H9 (cell line): ENCODE measurements at regions not wholly inside any gene's neighbourhood (a gene's known extent, or its start where the extent isn't known, plus 50 kb on each side); places are given as distances from the start of the nearest gene placed in this dataset.

Source experiments
- DNase-seq: peaks from one replicate; pipeline ENCODE4 v3.0.0-alpha.2; 2017
- H2AFZ ChIP-seq: one replicate; pipeline ENCODE4 v1.6.1; 2013; ENCODE audit warnings: mild to moderate bottlenecking, low read length, control low read depth, moderate library complexity
- H2AK5ac ChIP-seq: 2 replicates; pipeline ENCODE4 v1.6.1; 2013; ENCODE audit warnings: low read length, control low read depth, mixed read lengths; ENCODE audit not compliant: insufficient read length
- H2BK120ac ChIP-seq: one replicate; pipeline ENCODE4 v1.6.1; 2013; ENCODE audit warnings: low read depth, mild to moderate bottlenecking, low read length, control low read depth, inconsistent platforms; ENCODE audit not compliant: poor library complexity, severe bottlenecking
- H2BK12ac ChIP-seq: 2 replicates; pipeline ENCODE4 v1.6.1; 2013; ENCODE audit warnings: low read length, control low read depth, mixed read lengths, low read depth; ENCODE audit not compliant: insufficient read length
- H2BK15ac ChIP-seq: 2 replicates; pipeline ENCODE4 v1.6.1; 2013; ENCODE audit warnings: low read depth, low read length, control low read depth
- H2BK20ac ChIP-seq: one replicate; pipeline ENCODE4 v1.6.1; 2013; ENCODE audit warnings: low read depth, mild to moderate bottlenecking, low read length, control low read depth, inconsistent platforms; ENCODE audit not compliant: poor library complexity, severe bottlenecking
- H2BK5ac ChIP-seq: 2 replicates; pipeline ENCODE4 v1.6.1; 2013; ENCODE audit warnings: low read length, control low read depth, mixed read lengths; ENCODE audit not compliant: insufficient read length
- H3K14ac ChIP-seq: 2 replicates; pipeline ENCODE4 v1.6.1; 2013; ENCODE audit warnings: low read length, control low read depth; ENCODE audit not compliant: insufficient read depth
- H3K18ac ChIP-seq: 2 replicates; pipeline ENCODE4 v1.6.1; 2013; ENCODE audit warnings: low read depth, mild to moderate bottlenecking, mixed read lengths, low read length, control low read depth; ENCODE audit not compliant: insufficient read length
- H3K23ac ChIP-seq: 2 replicates; pipeline ENCODE4 v1.6.1; 2013; ENCODE audit warnings: low read length, control low read depth, mixed read lengths, low read depth; ENCODE audit not compliant: insufficient read length
- H3K23me2 ChIP-seq: 2 replicates; pipeline ENCODE4 v1.6.1; 2013; ENCODE audit warnings: low read depth, mild to moderate bottlenecking, mixed read lengths, low read length, control low read depth; ENCODE audit not compliant: insufficient read length, poor library complexity, severe bottlenecking
- H3K27ac ChIP-seq: 2 replicates; pipeline ENCODE4 v1.5.1; 2013; ENCODE audit warnings: low read length, control low read depth, mixed read lengths, low read depth; ENCODE audit not compliant: insufficient read length
- H3K27me3 ChIP-seq: 2 replicates; pipeline ENCODE4 v1.6.1; 2013; ENCODE audit warnings: low read length, control low read depth, inconsistent platforms; ENCODE audit not compliant: insufficient read depth
- H3K4ac ChIP-seq: 2 replicates; pipeline ENCODE4 v1.6.1; 2013; ENCODE audit warnings: low read depth, mild to moderate bottlenecking, control low read depth, inconsistent platforms, low read length, moderate library complexity
- H3K4me1 ChIP-seq: 2 replicates; pipeline ENCODE4 v1.6.1; 2013; ENCODE audit warnings: low read length, control low read depth, inconsistent platforms; ENCODE audit not compliant: insufficient read depth
- H3K4me2 ChIP-seq: 2 replicates; pipeline ENCODE4 v1.6.1; 2013; ENCODE audit warnings: low read length, control low read depth, mixed read lengths; ENCODE audit not compliant: insufficient read length, insufficient read depth
- H3K56ac ChIP-seq: 2 replicates; pipeline ENCODE4 v1.6.1; 2013; ENCODE audit warnings: low read depth, mild to moderate bottlenecking, mixed read lengths, low read length, control low read depth; ENCODE audit not compliant: insufficient read length
- H3K79me1 ChIP-seq: 2 replicates; pipeline ENCODE4 v1.6.1; 2013; ENCODE audit warnings: low read depth, mild to moderate bottlenecking, moderate library complexity, low read length, control low read depth, inconsistent platforms; ENCODE audit not compliant: insufficient read depth, poor library complexity, severe bottlenecking
- H3K79me2 ChIP-seq: 2 replicates; pipeline ENCODE4 v1.6.1; 2013; ENCODE audit warnings: low read length, control low read depth, inconsistent platforms; ENCODE audit not compliant: insufficient read depth
- H3K9ac ChIP-seq: 2 replicates; pipeline ENCODE4 v1.6.1; 2013; ENCODE audit warnings: low read length, control low read depth, mixed read lengths; ENCODE audit not compliant: insufficient read length; ENCODE audit errors: extremely low read depth
- H3K9me3 ChIP-seq: one replicate; pipeline ENCODE4 v1.6.1; 2013; ENCODE audit warnings: low read depth, low read length, inconsistent platforms; ENCODE audit not compliant: control insufficient read depth
- H3T11ph ChIP-seq: one replicate; pipeline ENCODE4 v1.6.1; 2013; ENCODE audit warnings: mild to moderate bottlenecking, low read length, control low read depth, inconsistent platforms
- H4K20me1 ChIP-seq: one replicate; pipeline ENCODE4 v1.6.1; 2013; ENCODE audit not compliant: control insufficient read depth, insufficient read length, insufficient read depth
- H4K5ac ChIP-seq: 2 replicates; pipeline ENCODE4 v1.6.1; 2013; ENCODE audit warnings: low read depth, mild to moderate bottlenecking, mixed read lengths, low read length, control low read depth; ENCODE audit not compliant: insufficient read length
- H4K8ac ChIP-seq: replicated peaks from 2 replicates; pipeline ENCODE4 v1.6.1; 2013; ENCODE audit warnings: low read length, control low read depth, mixed read lengths, low read depth; ENCODE audit not compliant: insufficient read length
- H4K91ac ChIP-seq: 2 replicates; pipeline ENCODE4 v1.6.1; 2013; ENCODE audit warnings: low read depth, mild to moderate bottlenecking, moderate library complexity, mixed read lengths, low read length, control low read depth; ENCODE audit not compliant: insufficient read length
- H3K27ac Mint-ChIP-seq, 3 experiments: 2 replicates in 2 of 3; 3 replicates in 1 of 3; pipeline ENCODE4 v1.8.0; 2020 to 2021; ENCODE audit warnings: mixed read lengths in 3 of 3, mild to moderate bottlenecking in 1 of 3, moderate library complexity in 1 of 3
- H3K27me3 Mint-ChIP-seq: 2 replicates; pipeline ENCODE4 v1.8.0; 2021; ENCODE audit warnings: low read depth, mild to moderate bottlenecking, moderate library complexity, mixed read lengths
- H3K36me3 Mint-ChIP-seq, 3 experiments: 2 replicates in 2 of 3; 3 replicates in 1 of 3; pipeline ENCODE4 v1.8.0; 2020 to 2021; ENCODE audit warnings: low read depth in 3 of 3, mixed read lengths in 3 of 3; ENCODE audit not compliant: insufficient read depth in 1 of 3
- H3K4me1 Mint-ChIP-seq, 2 experiments: 2 replicates each; pipeline ENCODE4 v1.8.0; 2020; ENCODE audit warnings: mixed read lengths in 2 of 2
- H3K4me3 Mint-ChIP-seq, 2 experiments: 2 replicates in 1 of 2; 3 replicates in 1 of 2; pipeline ENCODE4 v1.8.0; 2020 to 2021; ENCODE audit warnings: mild to moderate bottlenecking in 2 of 2, mixed read lengths in 2 of 2, moderate library complexity in 1 of 2
- H3K9me3 Mint-ChIP-seq, 2 experiments: 2 replicates in 1 of 2; 3 replicates in 1 of 2; pipeline ENCODE4 v1.8.0; 2020; ENCODE audit warnings: mild to moderate bottlenecking in 2 of 2, mixed read lengths in 2 of 2, moderate library complexity in 1 of 2
- CTCF ChIP-seq: fragments of 200-600 bp; sonication (generic); conservative IDR thresholded peaks from 3 replicates; pipeline ENCODE4 v1.8.0; 2021; ENCODE audit warnings: antibody characterized with exemption, mild to moderate bottlenecking
- WGBS: extraction: QIAGEN DNeasy Blood & Tissue Kit; methylation state at CpG from one replicate; pipeline ENCODE4 v1.1.7; 2013; ENCODE audit warnings: missing lambda C conversion rate, low lambda C conversion rate, mixed read lengths; ENCODE audit not compliant: insufficient read length; ENCODE audit errors: extremely low coverage; 5-methylcytosine and 5-hydroxymethylcytosine counted together

GRCh38 chr12:91394903-91395302 is 212.3 kb upstream of the DCN start:
- no peak overlapping the region for H3K14ac ChIP-seq
- no peaks in the 10 kb centered on the region for H3K79me1 ChIP-seq
- no peak overlapping the region for H2BK15ac ChIP-seq
- no peak overlapping the region for H2BK12ac ChIP-seq
- peaks cover 3% of the 10 kb centered on the region for H3K9me3 ChIP-seq
- peaks cover 18 to 37% (median 20%) of the 10 kb centered on the region in 3 experiments for H3K36me3 Mint-ChIP-seq
- H3K4ac ChIP-seq: no peak overlapping the region
- no peak overlapping the region for H3K23ac ChIP-seq
- no CpG with 5 or more reads among the region's 1 CpG for WGBS
- no peaks in the 10 kb centered on the region for H3K27me3 Mint-ChIP-seq
- no peaks in the 10 kb centered on the region for H3K23me2 ChIP-seq
- H3K79me2 ChIP-seq: no peaks in the 10 kb centered on the region
- TF ChIP-seq CTCF: no peak
- peaks cover 29 to 30% of the 10 kb centered on the region in 2 experiments; a peak in 4 of 5 replicates for H3K9me3 Mint-ChIP-seq
- H3K18ac ChIP-seq: no peak overlapping the region
- H2AK5ac ChIP-seq: no peak overlapping the region
- no peak overlapping the region for H3K4me2 ChIP-seq
- no peaks in the 10 kb centered on the region for H4K20me1 ChIP-seq
- no peak overlapping the region for H3K27ac Mint-ChIP-seq
- H3K9ac ChIP-seq: no peak overlapping the region
- no peak overlapping the region for H4K5ac ChIP-seq
- H3K27me3 ChIP-seq: no peaks in the 10 kb centered on the region
- H3K4me1 Mint-ChIP-seq: 0 out of 4 replicates have a peak, but pooled peaks cover 0 to 4% of the 10 kb centered on the region in 2 experiments
- H4K8ac ChIP-seq: no peak overlapping the region
- H3K4me3 Mint-ChIP-seq: no peak overlapping the region
- H2AFZ ChIP-seq: no peak overlapping the region
- no peak overlapping the region for H3T11ph ChIP-seq
- no peak overlapping the region for H3K56ac ChIP-seq
- H3K4me1 ChIP-seq: no peaks in the 10 kb centered on the region
- no peak overlapping the region for H3K27ac ChIP-seq
- H2BK120ac ChIP-seq: no peak overlapping the region
- no peak overlapping the region for H4K91ac ChIP-seq
- no peak overlapping the region for H2BK20ac ChIP-seq
- no peak for DNase-seq
- H2BK5ac ChIP-seq: no peak overlapping the region
